SK-N-SH (cell line): ENCODE measurements at regions not wholly inside any gene's neighbourhood (a gene's known extent, or its start where the extent isn't known, plus 50 kb on each side); places are given as distances from the start of the nearest gene placed in this dataset.

Experiments
- POLR2AphosphoS5 ChIP-seq: IDR thresholded peaks from 2 replicates; pipeline ENCODE4 v1.6.1; 2012; ENCODE audit warnings: low read depth, low read length
- TF ChIP-seq, protein P1 (sequence below): fragments of 200-600 bp; sonication (generic); IDR thresholded peaks from 2 replicates; pipeline ENCODE4 v1.6.1; 2017; ENCODE audit warnings: antibody characterized with exemption, mild to moderate bottlenecking, moderate library complexity
- TF ChIP-seq, protein P2 (sequence below): IDR thresholded peaks from 2 replicates; pipeline ENCODE4 v1.4.0; 2012; ENCODE audit warnings: low read depth, borderline replicate concordance

GRCh38 chr5:102670224-102670836 is 84.8 kb upstream of the PAM start:
- TF ChIP-seq, protein P1, sequence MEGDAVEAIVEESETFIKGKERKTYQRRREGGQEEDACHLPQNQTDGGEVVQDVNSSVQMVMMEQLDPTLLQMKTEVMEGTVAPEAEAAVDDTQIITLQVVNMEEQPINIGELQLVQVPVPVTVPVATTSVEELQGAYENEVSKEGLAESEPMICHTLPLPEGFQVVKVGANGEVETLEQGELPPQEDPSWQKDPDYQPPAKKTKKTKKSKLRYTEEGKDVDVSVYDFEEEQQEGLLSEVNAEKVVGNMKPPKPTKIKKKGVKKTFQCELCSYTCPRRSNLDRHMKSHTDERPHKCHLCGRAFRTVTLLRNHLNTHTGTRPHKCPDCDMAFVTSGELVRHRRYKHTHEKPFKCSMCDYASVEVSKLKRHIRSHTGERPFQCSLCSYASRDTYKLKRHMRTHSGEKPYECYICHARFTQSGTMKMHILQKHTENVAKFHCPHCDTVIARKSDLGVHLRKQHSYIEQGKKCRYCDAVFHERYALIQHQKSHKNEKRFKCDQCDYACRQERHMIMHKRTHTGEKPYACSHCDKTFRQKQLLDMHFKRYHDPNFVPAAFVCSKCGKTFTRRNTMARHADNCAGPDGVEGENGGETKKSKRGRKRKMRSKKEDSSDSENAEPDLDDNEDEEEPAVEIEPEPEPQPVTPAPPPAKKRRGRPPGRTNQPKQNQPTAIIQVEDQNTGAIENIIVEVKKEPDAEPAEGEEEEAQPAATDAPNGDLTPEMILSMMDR = peak; percentile 74
- no peak for TF ChIP-seq POLR2AphosphoS5
- TF ChIP-seq, protein P2, sequence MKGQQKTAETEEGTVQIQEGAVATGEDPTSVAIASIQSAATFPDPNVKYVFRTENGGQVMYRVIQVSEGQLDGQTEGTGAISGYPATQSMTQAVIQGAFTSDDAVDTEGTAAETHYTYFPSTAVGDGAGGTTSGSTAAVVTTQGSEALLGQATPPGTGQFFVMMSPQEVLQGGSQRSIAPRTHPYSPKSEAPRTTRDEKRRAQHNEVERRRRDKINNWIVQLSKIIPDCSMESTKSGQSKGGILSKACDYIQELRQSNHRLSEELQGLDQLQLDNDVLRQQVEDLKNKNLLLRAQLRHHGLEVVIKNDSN = no peak
